ENCODE measurements at regions not wholly inside any gene's neighbourhood (a gene's known extent, or its start where the extent isn't known, plus 50 kb on each side); places are given as distances from the start of the nearest gene placed in this dataset.

- TF ChIP-seq KLF16 (IDR thresholded peaks at IDR 0.05) (no peak), CSDE1 (IDR thresholded peaks at IDR 0.05) (no peak), CC2D1A (IDR thresholded peaks at IDR 0.05) (no peak)
Observed at GRCh38 chr3:24704496-24704895, 209.8 kb upstream of the THRB start (continued).

GRCh38 chr3:24707936-24708335, 213.3 kb upstream of the THRB start:
- no peaks in the 10 kb centered on the region for H3K9me3 ChIP-seq (replicated peaks; ENCODE audit: control insufficient read depth, insufficient read depth, low read depth, low read length)
- DNase-seq (ENCODE audit: extremely low read depth in 1 of 4, low spot score in 3 of 4) (no peak), FAIRE-seq (no peak), ATAC-seq (no peak)
- TF ChIP-seq RFX1 (IDR thresholded peaks at IDR 0.05) (peak; percentile 19; the same call in 1 of the 2 replicates), NBN (IDR thresholded peaks at IDR 0.05; ENCODE audit: low read depth) (no peak), MAFG (tag; conservative IDR thresholded peaks at IDR 0.05) (no peak), KDM4B (IDR thresholded peaks at IDR 0.05; ENCODE audit: borderline replicate concordance in 2 of 2, low read depth in 1 of 2) (no peak), TEAD4 (IDR thresholded peaks at IDR 0.05; ENCODE audit: low read length) (peak; percentile 21; the same call in 1 of the 2 replicates), TEAD4 (CRISPR knock-in tag; IDR thresholded peaks at IDR 0.05; ENCODE audit: borderline replicate concordance) (no peak), CBFA2T3 (IDR thresholded peaks at IDR 0.05) (peak; percentile 19; the same call in 1 of the 2 replicates)
- POLR2A ChIA-PET = interaction anchor here (1.4 kb wide), 1 partner anchor 8 kb away, joined by 4 read pairs; no protein-coding TSS in a partner anchor
- CTCF ChIA-PET (ENCODE audit: low intra/inter-chr PET ratio) = no interaction called here
- H3K9ac ChIP-seq (ENCODE audit: insufficient read depth in 1 of 2, low read depth in 2 of 2, low read length in 2 of 2) = no peak overlapping the region
- in situ Hi-C loops (cut with MboI) = no loop called here
- H3K79me2 ChIP-seq (ENCODE audit: control insufficient read depth, insufficient read depth, low read length) = no peaks in the 10 kb centered on the region
- H3K4me3 ChIP-seq = no peak overlapping the region
- intact Hi-C loops (cut with micrococcal nuclease) = no loop called here
- H3K9me1 ChIP-seq (ENCODE audit: control insufficient read depth, insufficient read depth, low read length) = no peaks in the 10 kb centered on the region
- no peak overlapping the region for H3K4me2 ChIP-seq (ENCODE audit: insufficient read depth, low read length)
- H4K20me1 ChIP-seq (replicated peaks; ENCODE audit: control insufficient read depth, insufficient read depth, low read length) = no peaks in the 10 kb centered on the region
- no peaks in the 10 kb centered on the region for H3K27me3 ChIP-seq (ENCODE audit: control insufficient read depth in 2 of 2, insufficient read depth in 2 of 2, low read length in 2 of 2)
- H3K27ac ChIP-seq (ENCODE audit: extremely low read depth, low read depth, low read length) = no peak overlapping the region
- H3K36me3 ChIP-seq (ENCODE audit: control insufficient read depth, insufficient read depth, low read length) = no peaks in the 10 kb centered on the region
- no peak overlapping the region for H2AFZ ChIP-seq (ENCODE audit: low read depth, low read length)
- no peaks in the 10 kb centered on the region for H3K4me1 ChIP-seq (replicated peaks in 1 of 2; ENCODE audit: control insufficient read depth in 2 of 2, insufficient read depth in 2 of 2, low read length in 2 of 2)
- BruUV-seq (replicated peaks) = no TSS peak

Measured in K562 (cell line).